LNCAP (cell line): ENCODE measurements at regions not wholly inside any gene's neighbourhood (a gene's known extent, or its start where the extent isn't known, plus 50 kb on each side); places are given as distances from the start of the nearest gene placed in this dataset.

ENCODE experiments used
- TF ChIP-seq, protein P1 (sequence below): fragments of 450-650 bp; IDR thresholded peaks from 2 replicates; pipeline ENCODE4 v1.5.1; 2017; ENCODE audit warnings: mild to moderate bottlenecking

GRCh38 chr4:11497212-11497806, 68.6 kb upstream of the HS3ST1 start:
- TF ChIP-seq, protein P1, sequence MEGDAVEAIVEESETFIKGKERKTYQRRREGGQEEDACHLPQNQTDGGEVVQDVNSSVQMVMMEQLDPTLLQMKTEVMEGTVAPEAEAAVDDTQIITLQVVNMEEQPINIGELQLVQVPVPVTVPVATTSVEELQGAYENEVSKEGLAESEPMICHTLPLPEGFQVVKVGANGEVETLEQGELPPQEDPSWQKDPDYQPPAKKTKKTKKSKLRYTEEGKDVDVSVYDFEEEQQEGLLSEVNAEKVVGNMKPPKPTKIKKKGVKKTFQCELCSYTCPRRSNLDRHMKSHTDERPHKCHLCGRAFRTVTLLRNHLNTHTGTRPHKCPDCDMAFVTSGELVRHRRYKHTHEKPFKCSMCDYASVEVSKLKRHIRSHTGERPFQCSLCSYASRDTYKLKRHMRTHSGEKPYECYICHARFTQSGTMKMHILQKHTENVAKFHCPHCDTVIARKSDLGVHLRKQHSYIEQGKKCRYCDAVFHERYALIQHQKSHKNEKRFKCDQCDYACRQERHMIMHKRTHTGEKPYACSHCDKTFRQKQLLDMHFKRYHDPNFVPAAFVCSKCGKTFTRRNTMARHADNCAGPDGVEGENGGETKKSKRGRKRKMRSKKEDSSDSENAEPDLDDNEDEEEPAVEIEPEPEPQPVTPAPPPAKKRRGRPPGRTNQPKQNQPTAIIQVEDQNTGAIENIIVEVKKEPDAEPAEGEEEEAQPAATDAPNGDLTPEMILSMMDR, result no peak

DNA sequence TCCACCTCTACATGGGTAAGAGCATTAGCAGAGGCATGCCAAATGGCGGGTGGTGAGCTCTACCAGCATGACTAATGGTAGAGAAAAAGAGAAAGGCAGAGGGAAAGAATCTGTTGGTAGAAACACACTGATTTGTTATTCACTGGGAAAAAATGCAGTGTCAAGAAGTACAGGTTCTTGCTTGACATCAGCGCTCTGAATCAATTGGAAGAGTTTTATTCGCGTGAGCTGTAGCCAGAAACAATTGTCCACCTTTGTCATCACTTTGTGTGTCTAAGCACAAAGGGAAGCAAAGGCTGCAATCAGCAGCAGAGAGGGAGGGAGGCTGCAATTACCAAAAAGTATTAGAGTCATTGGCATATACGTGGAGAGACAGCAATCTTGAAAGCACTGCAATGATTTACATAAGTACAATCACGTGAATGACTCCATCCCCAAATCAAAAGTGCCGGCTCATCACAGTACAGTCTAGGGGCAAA, 67.7 kb upstream of the HS3ST1 start:
- TF ChIP-seq, protein P1, result no peak

GRCh38 chr4:11495818-11496217, 67.1 kb upstream of the HS3ST1 start:
- TF ChIP-seq, protein P1, result no peak

- TF ChIP-seq, protein P1, result no peak
Observed at GRCh38 chr4:11495291-11495690, 66.6 kb upstream of the HS3ST1 start.

DNA sequence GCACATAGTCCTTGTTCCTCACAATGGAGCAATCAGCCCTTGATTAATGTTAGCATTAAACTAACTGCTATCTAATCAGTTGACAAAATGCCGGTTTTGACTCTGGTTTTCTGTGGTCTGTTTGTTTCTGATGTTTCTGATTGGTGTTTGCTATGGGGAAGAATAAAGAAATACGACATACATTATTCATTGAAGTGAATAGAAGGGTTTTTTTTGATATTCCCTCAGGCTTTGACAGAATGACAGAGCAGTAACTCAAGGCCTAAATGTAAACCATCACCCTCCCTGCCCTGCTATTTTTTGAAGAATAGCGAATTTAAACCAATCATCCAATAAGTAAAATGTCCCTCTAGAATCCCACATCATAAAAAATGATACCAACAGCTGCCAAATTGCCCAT, 65.5 kb upstream of the HS3ST1 start:
- TF ChIP-seq, protein P1, result no peak

DNA sequence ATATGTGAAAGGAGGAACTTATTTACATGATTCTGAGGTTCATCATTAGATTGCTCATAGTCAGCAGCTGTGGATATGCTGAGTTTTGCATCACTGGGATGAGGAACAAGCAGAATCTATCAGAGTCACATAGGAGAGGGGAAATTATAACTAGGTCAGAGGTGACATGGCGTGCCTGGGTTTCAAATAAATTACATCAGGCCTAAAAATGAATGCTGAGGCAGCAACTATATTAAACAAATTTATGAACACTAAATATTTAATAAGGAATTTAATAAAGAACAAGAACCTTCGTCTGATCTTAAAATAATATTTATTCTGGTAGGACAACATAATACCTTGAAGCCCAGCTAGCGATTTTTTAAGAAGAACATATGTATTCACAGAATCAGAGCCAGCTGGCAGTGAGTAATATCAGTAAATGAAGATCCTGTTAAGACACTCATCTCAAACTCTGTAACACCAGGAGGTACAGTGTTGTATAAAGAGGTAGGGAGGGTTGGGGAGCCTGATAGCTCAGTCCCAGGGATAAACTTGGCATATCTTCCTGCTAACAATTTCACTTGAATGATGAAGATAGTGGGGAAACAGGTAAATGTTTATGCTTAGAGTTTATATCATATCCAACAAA, 60.9 kb upstream of the HS3ST1 start:
- TF ChIP-seq, protein P1, result no peak

DNA sequence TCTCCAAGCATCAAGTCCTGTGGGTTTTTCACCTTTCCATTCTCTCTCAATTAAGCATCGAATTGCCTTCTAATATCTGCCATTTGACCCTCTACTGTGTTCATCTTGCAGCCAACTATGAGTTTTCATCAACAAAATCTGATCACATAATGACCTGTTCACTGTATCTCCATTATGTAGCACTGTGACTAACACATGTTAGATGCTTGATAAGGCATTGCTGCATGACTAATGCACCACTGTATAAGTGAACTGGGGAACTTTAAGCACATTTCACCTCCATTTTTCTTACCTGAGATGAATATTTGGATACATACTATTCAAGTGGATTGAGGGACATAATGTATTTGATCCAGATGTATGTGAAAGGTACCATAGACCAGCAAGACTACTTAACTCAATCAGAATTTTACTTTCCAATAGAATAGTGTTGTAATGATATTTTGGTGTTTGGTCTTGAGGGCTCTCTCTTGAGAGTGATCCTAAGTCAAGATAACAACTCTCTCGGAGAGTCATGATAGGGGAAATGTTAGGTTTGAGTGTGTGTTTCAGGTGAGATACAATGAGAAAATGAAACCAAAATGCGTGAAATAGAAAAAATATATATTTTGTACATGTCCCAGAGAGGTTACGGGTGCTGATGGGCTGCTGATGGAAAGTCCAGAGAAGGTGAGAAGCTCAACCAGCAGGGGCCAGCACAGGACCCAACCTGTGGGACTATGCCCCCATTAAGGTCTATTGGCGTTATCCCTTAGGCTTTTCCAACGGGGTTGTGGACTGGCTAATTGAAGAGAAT, 60.2 kb upstream of the HS3ST1 start:
- TF ChIP-seq, protein P1, result no peak; the same call in 1 of the 2 replicates
